Kidney epithelial cell (primary cell): ENCODE measurements at regions not wholly inside any gene's neighbourhood (a gene's known extent, or its start where the extent isn't known, plus 50 kb on each side); places are given as distances from the start of the nearest gene placed in this dataset.

Experiments used
- DNase-seq: peaks from one replicate; pipeline ENCODE4 v3.0.0-alpha.2; 2010; ENCODE audit warnings: low read depth
- H3K27me3 ChIP-seq: 2 replicates; pipeline ENCODE4 v1.6.0; 2011; ENCODE audit warnings: low read length; ENCODE audit not compliant: control insufficient read depth, insufficient read depth
- H3K36me3 ChIP-seq: 2 replicates; pipeline ENCODE4 v1.5.1; 2011; ENCODE audit warnings: low read length; ENCODE audit not compliant: control insufficient read depth, insufficient read depth
- H3K4me3 ChIP-seq: 2 replicates; pipeline ENCODE4 v1.5.1; 2011; ENCODE audit warnings: low read depth, mild to moderate bottlenecking, control low read depth, low read length
- TF ChIP-seq, protein P1 (sequence below): IDR thresholded peaks from 2 replicates; pipeline ENCODE4 v1.5.1; 2011; ENCODE audit warnings: mild to moderate bottlenecking, moderate library complexity, low read length, control low read depth, inconsistent platforms; ENCODE audit not compliant: insufficient read depth, poor library complexity, severe bottlenecking

- H3K4me3 ChIP-seq, result no peak overlapping the region
- no peaks in the 10 kb centered on the region for H3K36me3 ChIP-seq
- DNase-seq, result no peak
- H3K27me3 ChIP-seq, result no peaks in the 10 kb centered on the region
- TF ChIP-seq, protein P1, sequence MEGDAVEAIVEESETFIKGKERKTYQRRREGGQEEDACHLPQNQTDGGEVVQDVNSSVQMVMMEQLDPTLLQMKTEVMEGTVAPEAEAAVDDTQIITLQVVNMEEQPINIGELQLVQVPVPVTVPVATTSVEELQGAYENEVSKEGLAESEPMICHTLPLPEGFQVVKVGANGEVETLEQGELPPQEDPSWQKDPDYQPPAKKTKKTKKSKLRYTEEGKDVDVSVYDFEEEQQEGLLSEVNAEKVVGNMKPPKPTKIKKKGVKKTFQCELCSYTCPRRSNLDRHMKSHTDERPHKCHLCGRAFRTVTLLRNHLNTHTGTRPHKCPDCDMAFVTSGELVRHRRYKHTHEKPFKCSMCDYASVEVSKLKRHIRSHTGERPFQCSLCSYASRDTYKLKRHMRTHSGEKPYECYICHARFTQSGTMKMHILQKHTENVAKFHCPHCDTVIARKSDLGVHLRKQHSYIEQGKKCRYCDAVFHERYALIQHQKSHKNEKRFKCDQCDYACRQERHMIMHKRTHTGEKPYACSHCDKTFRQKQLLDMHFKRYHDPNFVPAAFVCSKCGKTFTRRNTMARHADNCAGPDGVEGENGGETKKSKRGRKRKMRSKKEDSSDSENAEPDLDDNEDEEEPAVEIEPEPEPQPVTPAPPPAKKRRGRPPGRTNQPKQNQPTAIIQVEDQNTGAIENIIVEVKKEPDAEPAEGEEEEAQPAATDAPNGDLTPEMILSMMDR, result no peak
These were observed 53.5 kb downstream of the ZNF608 start for GRCh38 chr5:124692950-124693349.

DNA sequence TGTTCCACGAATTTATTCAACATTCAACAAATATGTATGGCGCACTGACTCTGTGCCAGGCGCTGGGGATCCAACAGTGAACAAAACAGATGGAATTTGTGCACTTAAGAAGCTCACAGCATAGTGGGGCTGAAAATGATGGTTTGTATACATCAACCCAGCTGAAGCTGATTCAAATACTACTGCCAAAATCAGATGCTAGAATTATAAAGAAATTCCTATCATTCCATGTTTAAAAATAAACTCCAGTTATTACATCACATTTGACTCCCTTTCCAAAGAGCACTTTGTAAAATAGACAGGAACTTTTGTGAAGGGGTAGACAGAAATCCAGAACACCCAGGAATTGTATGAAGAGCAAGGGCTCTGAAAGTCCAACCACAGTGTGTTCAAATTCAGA, 54.1 kb downstream of the ZNF608 start:
- DNase-seq, result no peak
- TF ChIP-seq, protein P1, result no peak
- Histone ChIP-seq H3K36me3 (no peaks in the 10 kb centered on the region), H3K27me3 (no peaks in the 10 kb centered on the region), H3K4me3 (no peak overlapping the region)

DNA sequence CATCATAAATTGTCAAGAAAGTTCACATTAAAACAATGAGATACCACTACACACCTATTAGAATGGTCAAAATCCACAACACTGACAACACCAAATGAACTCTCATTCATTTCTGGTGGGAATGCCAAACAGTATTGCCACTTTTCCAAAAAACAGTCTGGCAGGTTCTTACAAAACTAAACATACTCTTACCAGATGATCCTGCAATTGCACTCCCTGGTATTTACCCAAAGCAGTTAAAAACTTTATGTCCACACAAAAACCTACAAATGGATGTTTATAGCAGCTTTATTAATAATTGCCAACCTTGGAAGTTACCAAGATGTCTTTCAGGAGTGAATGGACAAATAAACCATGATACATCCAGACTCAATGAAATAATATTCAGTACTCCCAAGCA, 56.8 kb downstream of the ZNF608 start:
- H3K27me3 ChIP-seq, result no peaks in the 10 kb centered on the region
- TF ChIP-seq, protein P1, result no peak
- H3K4me3 ChIP-seq, result no peak overlapping the region
- no peak for DNase-seq
- H3K36me3 ChIP-seq, result no peaks in the 10 kb centered on the region

GRCh38 chr5:124686239-124687004, 60.0 kb downstream of the ZNF608 start:
- H3K27me3 ChIP-seq, result no peaks in the 10 kb centered on the region
- no peak overlapping the region for H3K4me3 ChIP-seq
- TF ChIP-seq, protein P1, result no peak
- no peak for DNase-seq
- H3K36me3 ChIP-seq, result no peaks in the 10 kb centered on the region

- Histone ChIP-seq H3K4me3 (no peak overlapping the region), H3K36me3 (no peaks in the 10 kb centered on the region)
These were observed 61.0 kb downstream of the ZNF608 start for GRCh38 chr5:124685404-124685930.

More at GRCh38 chr5:124685404-124685930, 61.0 kb downstream of the ZNF608 start:
- H3K27me3 ChIP-seq, result no peaks in the 10 kb centered on the region
- TF ChIP-seq, protein P1, result no peak
- no peak for DNase-seq
